ENCODE measurements at regions not wholly inside any gene's neighbourhood (a gene's known extent, or its start where the extent isn't known, plus 50 kb on each side); places are given as distances from the start of the nearest gene placed in this dataset.

GRCh38 chr3:90087703-90088102 is 980.3 kb downstream of the EPHA3 start:
- Histone ChIP-seq H3K27me3 (ENCODE audit: control insufficient read depth in 2 of 2, insufficient read depth in 2 of 2, low read length in 2 of 2) (no peaks in the 10 kb centered on the region), H3K36me3 (ENCODE audit: control insufficient read depth, insufficient read depth, low read length) (no peaks in the 10 kb centered on the region), H3K27ac (ENCODE audit: extremely low read depth, low read depth, low read length) (no peak overlapping the region), H3K79me2 (ENCODE audit: control insufficient read depth, insufficient read depth, low read length) (no peaks in the 10 kb centered on the region), H3K9ac (ENCODE audit: insufficient read depth in 1 of 2, low read depth in 2 of 2, low read length in 2 of 2) (no peak overlapping the region), H3K4me1 (replicated peaks in 1 of 2; ENCODE audit: control insufficient read depth in 2 of 2, insufficient read depth in 2 of 2, low read length in 2 of 2) (no peaks in the 10 kb centered on the region), H3K9me1 (ENCODE audit: control insufficient read depth, insufficient read depth, low read length) (no peaks in the 10 kb centered on the region), H3K4me2 (ENCODE audit: insufficient read depth, low read length) (no peak overlapping the region), H4K20me1 (replicated peaks; ENCODE audit: control insufficient read depth, insufficient read depth, low read length) (no peaks in the 10 kb centered on the region), H3K9me3 (replicated peaks; ENCODE audit: control insufficient read depth, insufficient read depth, low read depth, low read length) (no peaks in the 10 kb centered on the region), H2AFZ (ENCODE audit: low read depth, low read length) (no peak overlapping the region), H3K4me3 (no peak overlapping the region)
- no CpG with 5 or more reads among the region's 2 CpGs for WGBS (ENCODE audit: insufficient coverage, low coverage, missing lambda C conversion rate)
- BruUV-seq (replicated peaks), result no TSS peak
- intact Hi-C loops (cut with micrococcal nuclease) (no loop called here), in situ Hi-C loops (cut with MboI) (loop anchor here (25.0 kb wide), 1 partner anchor 1875 kb away; no protein-coding TSS in a partner anchor)
- ChIA-PET CTCF (ENCODE audit: low intra/inter-chr PET ratio) (no interaction called here), POLR2A (no interaction called here)
- FAIRE-seq (no peak), DNase-seq (ENCODE audit: extremely low read depth in 1 of 4, low spot score in 3 of 4) (no peak), ATAC-seq (no peak)
- TF ChIP-seq ZNF253 (CRISPR knock-in tag; conservative IDR thresholded peaks at IDR 0.05) (no peak), SP2 (IDR thresholded peaks at IDR 0.05; ENCODE audit: extremely low read depth, low read depth, low read length, poor library complexity, severe bottlenecking) (no peak), ZNF395 (CRISPR knock-in tag; IDR thresholded peaks at IDR 0.05) (no peak)

GRCh38 chr3:90091549-90091948 is 984.1 kb downstream of the EPHA3 start:
- DNase-seq (ENCODE audit: extremely low read depth in 1 of 4, low spot score in 3 of 4) (peak in 2 of 4 experiments; percentile 4), FAIRE-seq (no peak), ATAC-seq (no peak)
- intact Hi-C loops (cut with micrococcal nuclease) (no loop called here), in situ Hi-C loops (cut with MboI) (loop anchor here (25.0 kb wide), 1 partner anchor 1879 kb away; no protein-coding TSS in a partner anchor)
- 0% methylated on average over 2 of the region's 2 CpGs for WGBS (ENCODE audit: insufficient coverage, low coverage, missing lambda C conversion rate)
- Histone ChIP-seq H3K79me2 (ENCODE audit: control insufficient read depth, insufficient read depth, low read length) (no peaks in the 10 kb centered on the region), H3K4me2 (ENCODE audit: insufficient read depth, low read length) (no peak overlapping the region), H4K20me1 (replicated peaks; ENCODE audit: control insufficient read depth, insufficient read depth, low read length) (no peaks in the 10 kb centered on the region), H3K9ac (ENCODE audit: insufficient read depth in 1 of 2, low read depth in 2 of 2, low read length in 2 of 2) (no peak overlapping the region), H3K4me3 (no peak overlapping the region), H3K9me3 (replicated peaks; ENCODE audit: control insufficient read depth, insufficient read depth, low read depth, low read length) (no peaks in the 10 kb centered on the region), H3K9me1 (ENCODE audit: control insufficient read depth, insufficient read depth, low read length) (no peaks in the 10 kb centered on the region), H3K36me3 (ENCODE audit: control insufficient read depth, insufficient read depth, low read length) (no peaks in the 10 kb centered on the region), H3K4me1 (replicated peaks in 1 of 2; ENCODE audit: control insufficient read depth in 2 of 2, insufficient read depth in 2 of 2, low read length in 2 of 2) (no peaks in the 10 kb centered on the region), H3K27me3 (ENCODE audit: control insufficient read depth in 2 of 2, insufficient read depth in 2 of 2, low read length in 2 of 2) (no peaks in the 10 kb centered on the region), H3K27ac (ENCODE audit: extremely low read depth, low read depth, low read length) (no peak overlapping the region), H2AFZ (ENCODE audit: low read depth, low read length) (no peak overlapping the region)
- ChIA-PET POLR2A (no interaction called here), CTCF (ENCODE audit: low intra/inter-chr PET ratio) (interaction anchor here (0.5 kb wide), 1 partner anchor 87 kb away, joined by 3 read pairs; no protein-coding TSS in a partner anchor)
- TF ChIP-seq ESRRB (CRISPR knock-in tag; IDR thresholded peaks at IDR 0.05; ENCODE audit: borderline replicate concordance) (no peak), DDX20 (tag; IDR thresholded peaks at IDR 0.05; ENCODE audit: low read depth) (no peak), CTCF (IDR thresholded peaks at IDR 0.05 in 2 of 3, conservative IDR thresholded peaks at IDR 0.05 in 1 of 3; ENCODE audit: insufficient read depth in 2 of 3, low read depth in 1 of 3, low read length in 3 of 3) (peak in 1 of 3 experiments; percentile 24; a peak in 1 of 6 replicates), RAD21 (CRISPR knock-in tag; conservative IDR thresholded peaks at IDR 0.05 in 1 of 2, IDR thresholded peaks at IDR 0.05 in 1 of 2) (peak in 1 of 2 experiments; percentile 18; a peak in 1 of 4 replicates)
- no TSS peak for BruUV-seq (replicated peaks)
